Mesothelial cell of epicardium (in vitro differentiated cells): ENCODE measurements at regions not wholly inside any gene's neighbourhood (a gene's known extent, or its start where the extent isn't known, plus 50 kb on each side); places are given as distances from the start of the nearest gene placed in this dataset.
A peak's percentile ranks its signal among the peaks of the same experiment; 100 is the strongest.

Source experiments
- DNase-seq, 2 experiments: peaks; one replicate each; pipeline ENCODE4 v3.0.0; 2021; ENCODE audit warnings: low spot score in 2 of 2; ENCODE audit not compliant: unreplicated experiment in 2 of 2
- H3K27ac Mint-ChIP-seq: 2 replicates; pipeline ENCODE4 v1.8.0; 2021; ENCODE audit warnings: mixed read lengths
- H3K27me3 Mint-ChIP-seq: 2 replicates; pipeline ENCODE4 v1.8.0; 2021; ENCODE audit warnings: low read depth, mixed read lengths
- H3K36me3 Mint-ChIP-seq: 2 replicates; pipeline ENCODE4 v1.8.0; 2021; ENCODE audit warnings: mixed read lengths
- H3K4me1 Mint-ChIP-seq: 2 replicates; pipeline ENCODE4 v1.8.0; 2021; ENCODE audit warnings: mixed read lengths
- H3K4me3 Mint-ChIP-seq: 2 replicates; pipeline ENCODE4 v1.8.0; 2021; ENCODE audit warnings: mild to moderate bottlenecking, moderate library complexity, mixed read lengths
- H3K9me3 Mint-ChIP-seq: 2 replicates; pipeline ENCODE4 v1.8.0; 2021; ENCODE audit warnings: mixed read lengths
- TF ChIP-seq, protein P1 (sequence below): fragments of 200-600 bp; sonication (generic); IDR thresholded peaks from one replicate; pipeline ENCODE4 v1.5.0; 2021; ENCODE audit warnings: antibody characterized with exemption; ENCODE audit not compliant: unreplicated experiment

DNA sequence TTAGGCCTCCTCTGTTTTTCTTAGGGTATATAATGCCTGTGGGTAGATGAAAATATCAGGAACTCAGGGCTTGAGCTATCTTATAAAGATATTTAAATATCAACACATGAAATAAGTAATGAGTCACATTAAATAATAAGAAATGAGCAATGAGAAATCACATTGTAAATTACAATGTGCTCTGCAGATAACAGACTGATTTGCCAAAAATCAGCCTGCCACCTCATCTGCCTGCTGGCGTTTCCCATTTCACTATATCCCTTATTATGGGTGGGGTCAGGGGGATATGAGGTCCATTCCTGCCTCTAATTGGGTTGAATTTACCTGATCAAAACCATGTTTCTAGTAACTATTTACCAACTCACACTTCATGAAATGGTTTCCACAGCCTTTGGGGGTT lies 335.2 kb downstream of the CDC5L start:
- no peak for DNase-seq
- TF ChIP-seq, protein P1, sequence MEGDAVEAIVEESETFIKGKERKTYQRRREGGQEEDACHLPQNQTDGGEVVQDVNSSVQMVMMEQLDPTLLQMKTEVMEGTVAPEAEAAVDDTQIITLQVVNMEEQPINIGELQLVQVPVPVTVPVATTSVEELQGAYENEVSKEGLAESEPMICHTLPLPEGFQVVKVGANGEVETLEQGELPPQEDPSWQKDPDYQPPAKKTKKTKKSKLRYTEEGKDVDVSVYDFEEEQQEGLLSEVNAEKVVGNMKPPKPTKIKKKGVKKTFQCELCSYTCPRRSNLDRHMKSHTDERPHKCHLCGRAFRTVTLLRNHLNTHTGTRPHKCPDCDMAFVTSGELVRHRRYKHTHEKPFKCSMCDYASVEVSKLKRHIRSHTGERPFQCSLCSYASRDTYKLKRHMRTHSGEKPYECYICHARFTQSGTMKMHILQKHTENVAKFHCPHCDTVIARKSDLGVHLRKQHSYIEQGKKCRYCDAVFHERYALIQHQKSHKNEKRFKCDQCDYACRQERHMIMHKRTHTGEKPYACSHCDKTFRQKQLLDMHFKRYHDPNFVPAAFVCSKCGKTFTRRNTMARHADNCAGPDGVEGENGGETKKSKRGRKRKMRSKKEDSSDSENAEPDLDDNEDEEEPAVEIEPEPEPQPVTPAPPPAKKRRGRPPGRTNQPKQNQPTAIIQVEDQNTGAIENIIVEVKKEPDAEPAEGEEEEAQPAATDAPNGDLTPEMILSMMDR, result no peak
- H3K9me3 Mint-ChIP-seq, result no peaks in the 10 kb centered on the region
- H3K4me1 Mint-ChIP-seq, result peaks cover 6% of the 10 kb centered on the region
- no peaks in the 10 kb centered on the region for H3K36me3 Mint-ChIP-seq
- no peak overlapping the region for H3K27ac Mint-ChIP-seq
- peaks cover 13% of the 10 kb centered on the region for H3K27me3 Mint-ChIP-seq
- no peak overlapping the region for H3K4me3 Mint-ChIP-seq

DNA sequence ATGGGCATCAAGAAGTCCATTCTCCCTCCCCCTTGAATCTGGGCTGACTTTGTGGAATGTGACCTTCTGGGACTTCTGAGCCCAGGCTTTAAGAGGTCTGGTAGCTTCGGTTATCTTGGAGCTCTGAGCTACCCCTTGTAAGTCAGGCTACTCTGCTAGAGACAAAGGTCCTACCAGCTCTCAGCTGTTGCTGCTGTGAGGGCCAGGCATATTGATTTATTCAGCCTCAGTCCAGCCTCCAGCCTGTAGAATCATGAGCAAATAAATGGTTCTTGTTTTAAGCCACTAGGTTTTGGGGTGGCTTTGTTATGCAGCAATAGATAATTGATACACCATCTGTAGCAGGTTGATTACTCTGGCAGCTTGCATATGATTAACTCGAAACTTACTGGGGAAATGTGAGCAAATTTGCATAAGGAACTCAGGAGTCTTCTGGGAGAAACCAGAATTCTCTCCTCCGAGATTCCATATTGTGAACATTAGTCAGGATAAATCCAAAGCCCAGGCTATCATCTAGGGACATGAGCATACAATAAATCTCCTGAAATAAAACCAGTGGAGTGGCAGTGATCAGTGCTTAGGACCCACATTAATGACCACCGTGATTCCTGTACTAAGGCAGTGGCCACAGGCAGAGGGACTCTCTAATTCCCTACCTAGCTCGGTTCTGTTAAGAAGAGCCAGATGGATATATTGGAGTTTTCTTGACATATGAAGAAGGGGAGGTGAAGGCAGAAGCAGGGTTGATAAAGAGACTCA lies 336.1 kb downstream of the CDC5L start:
- Mint-ChIP-seq H3K36me3 (no peaks in the 10 kb centered on the region), H3K4me1 (peaks cover 6% of the 10 kb centered on the region), H3K4me3 (no peak overlapping the region), H3K9me3 (no peaks in the 10 kb centered on the region), H3K27ac (no peak overlapping the region), H3K27me3 (peaks cover 13% of the 10 kb centered on the region)
- TF ChIP-seq, protein P1, result no peak
- DNase-seq, result no peak

DNA sequence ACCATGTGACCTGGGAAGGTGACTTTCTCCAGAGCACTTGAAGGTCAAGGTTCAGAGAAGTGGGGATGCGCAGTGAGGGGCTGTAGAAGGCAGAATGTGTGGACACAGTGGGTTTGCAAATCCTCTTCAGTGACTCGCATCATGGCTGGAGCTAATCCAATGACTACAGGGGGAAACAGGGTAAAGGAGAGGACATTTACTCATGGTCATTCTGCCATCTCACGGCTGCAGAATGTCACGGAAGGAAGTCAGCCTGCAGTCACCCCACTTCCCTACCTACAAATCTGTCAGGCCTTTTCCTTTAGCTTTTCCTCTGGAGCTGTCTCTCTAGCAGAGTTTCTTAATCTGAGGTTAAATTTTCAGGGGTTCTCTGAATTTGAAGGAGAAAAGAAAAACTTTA lies 337.6 kb downstream of the CDC5L start:
- no peak for DNase-seq
- H3K4me3 Mint-ChIP-seq, result no peak overlapping the region

DNA sequence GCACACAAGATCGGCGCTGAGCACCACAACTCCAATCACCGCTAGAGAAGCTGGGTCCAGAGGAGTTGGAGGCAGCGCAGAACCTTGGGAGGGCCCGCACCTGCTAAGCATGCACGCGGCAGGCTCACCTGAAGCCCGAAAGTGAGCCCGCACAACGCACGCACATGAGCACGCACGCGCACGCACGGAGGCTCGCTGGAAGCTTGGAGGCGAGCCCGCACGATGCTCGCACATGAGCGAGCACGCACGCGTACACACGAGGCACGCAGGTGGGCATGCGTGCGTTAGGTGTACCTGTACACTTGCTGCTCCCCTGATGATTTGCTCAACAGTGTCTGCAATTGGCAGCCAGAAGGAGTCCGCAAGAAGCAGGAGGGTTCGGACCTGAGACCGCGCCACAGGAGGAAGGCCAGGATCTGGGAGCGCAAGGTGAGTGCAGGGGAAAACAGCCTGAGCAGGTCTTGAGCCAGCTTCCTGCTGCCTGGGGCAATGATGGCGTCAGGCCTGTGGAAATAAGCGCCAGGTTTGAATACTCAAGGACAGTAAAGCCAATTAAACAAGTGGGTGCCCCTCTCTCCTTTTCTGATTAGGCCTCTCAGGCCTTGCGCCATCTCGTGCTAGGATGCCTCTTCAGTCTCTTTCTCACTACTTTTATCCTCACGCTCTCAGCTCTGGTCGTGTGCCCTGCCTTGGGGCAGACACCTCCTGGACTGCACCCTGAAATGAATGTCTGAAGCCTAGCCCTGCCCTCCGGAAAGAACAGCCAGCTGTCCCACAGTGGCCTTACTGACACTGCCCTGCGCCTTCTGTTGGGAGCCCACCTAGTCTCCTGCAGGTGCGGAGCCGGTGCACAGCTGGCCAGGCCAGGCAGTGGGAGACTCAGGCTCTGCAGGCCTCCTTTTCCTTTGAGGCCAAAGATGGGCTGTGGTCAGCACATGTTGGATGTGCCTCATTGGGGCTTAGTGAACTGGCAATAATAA lies 340.4 kb downstream of the CDC5L start:
- no peaks in the 10 kb centered on the region for H3K9me3 Mint-ChIP-seq
- no peak overlapping the region for H3K27ac Mint-ChIP-seq
- peaks cover 17% of the 10 kb centered on the region for H3K4me1 Mint-ChIP-seq
- no peaks in the 10 kb centered on the region for H3K36me3 Mint-ChIP-seq
- TF ChIP-seq, protein P1, result no peak
- H3K4me3 Mint-ChIP-seq, result no peak overlapping the region
- peaks cover 7% of the 10 kb centered on the region for H3K27me3 Mint-ChIP-seq
- no peak for DNase-seq

More for the DNA sequence above, 337.6 kb downstream of the CDC5L start:
- Mint-ChIP-seq H3K27ac (no peak overlapping the region), H3K27me3 (peaks cover 9% of the 10 kb centered on the region), H3K9me3 (no peaks in the 10 kb centered on the region), H3K36me3 (no peaks in the 10 kb centered on the region), H3K4me1 (peaks cover 6% of the 10 kb centered on the region)
- TF ChIP-seq, protein P1, result no peak

DNA sequence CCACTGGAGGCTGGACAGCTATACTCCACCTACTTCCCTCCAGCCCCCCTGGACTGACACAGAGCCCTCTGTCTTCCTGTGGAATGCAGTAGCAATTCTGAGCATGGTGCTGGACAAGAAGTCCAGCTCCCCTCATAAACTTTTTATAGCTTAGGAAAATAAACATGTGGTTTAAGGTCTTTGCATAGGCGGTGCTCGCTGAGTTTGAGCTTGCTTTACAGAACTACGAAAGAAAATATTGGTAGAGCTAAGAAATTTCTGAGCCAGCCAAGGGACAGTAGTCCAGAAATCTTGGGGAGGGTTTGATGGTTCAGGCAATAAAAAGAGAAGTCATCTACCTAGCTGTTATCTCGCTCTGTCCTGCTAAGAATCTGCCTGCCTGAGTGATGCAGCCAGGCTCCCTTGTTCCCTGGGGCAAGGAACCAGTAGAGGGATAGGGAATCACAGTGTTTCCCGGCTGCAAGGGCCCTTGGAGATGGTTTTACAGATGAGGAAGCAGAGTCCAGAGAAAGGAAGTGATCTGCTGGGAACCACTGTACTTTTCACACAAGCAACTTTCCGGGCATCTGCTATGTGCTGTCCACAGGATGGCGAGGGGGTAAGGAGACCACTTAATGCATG lies 343.4 kb downstream of the CDC5L start:
- TF ChIP-seq, protein P1, result no peak
- H3K36me3 Mint-ChIP-seq, result no peaks in the 10 kb centered on the region
- peaks cover 6% of the 10 kb centered on the region for H3K27me3 Mint-ChIP-seq
- no peak overlapping the region for H3K4me3 Mint-ChIP-seq
- H3K4me1 Mint-ChIP-seq, result peaks cover 35% of the 10 kb centered on the region
- peak overlapping the region; percentile 48 for H3K27ac Mint-ChIP-seq
- DNase-seq, result no peak
- H3K9me3 Mint-ChIP-seq, result no peaks in the 10 kb centered on the region
